ENCODE measurements at regions not wholly inside any gene's neighbourhood (a gene's known extent, or its start where the extent isn't known, plus 50 kb on each side); places are given as distances from the start of the nearest gene placed in this dataset.

GRCh38 chr20:12023194-12023795 is 105.6 kb downstream of the BTBD3 start:
- no peak for DNase-seq

- no peak for DNase-seq
These were observed 111.1 kb downstream of the BTBD3 start for GRCh38 chr20:12028771-12029170.

GRCh38 chr20:12030470-12030869 is 112.8 kb downstream of the BTBD3 start:
- DNase-seq = no peak

GRCh38 chr20:12036142-12036541 is 118.4 kb downstream of the BTBD3 start:
- no peak for DNase-seq

GRCh38 chr20:12037521-12037920 is 119.8 kb downstream of the BTBD3 start:
- DNase-seq = no peak

GRCh38 chr20:12040261-12040660 is 122.6 kb downstream of the BTBD3 start:
- DNase-seq = no peak

- no peak for DNase-seq
These were observed 127.3 kb downstream of the BTBD3 start for GRCh38 chr20:12044969-12045368.

GRCh38 chr20:12047838-12048432 is 130.2 kb downstream of the BTBD3 start:
- DNase-seq = peak; percentile 31

- no peak for DNase-seq
These were observed 131.4 kb downstream of the BTBD3 start for GRCh38 chr20:12049125-12049524.

- DNase-seq = no peak
These were observed 133.8 kb downstream of the BTBD3 start for GRCh38 chr20:12051206-12052163.

GRCh38 chr20:12053353-12053752 is 135.7 kb downstream of the BTBD3 start:
- peak; percentile 92 for DNase-seq

GRCh38 chr20:12054556-12054955 is 136.9 kb downstream of the BTBD3 start:
- peak; percentile 33 for DNase-seq

- peak; percentile 13 for DNase-seq
These were observed 137.5 kb downstream of the BTBD3 start for GRCh38 chr20:12055161-12055560.

GRCh38 chr20:12056839-12057238 is 139.1 kb downstream of the BTBD3 start:
- DNase-seq = no peak

- DNase-seq = no peak
These were observed 140.1 kb downstream of the BTBD3 start for GRCh38 chr20:12057778-12058177.

- no peak for DNase-seq
These were observed 140.5 kb downstream of the BTBD3 start for GRCh38 chr20:12058216-12058615.

GRCh38 chr20:12061466-12061865 is 143.8 kb downstream of the BTBD3 start:
- no peak for DNase-seq

- no peak for DNase-seq
These were observed 145.5 kb downstream of the BTBD3 start for GRCh38 chr20:12063106-12063684.

- DNase-seq = no peak
These were observed 146.8 kb downstream of the BTBD3 start for GRCh38 chr20:12064540-12064939.

GRCh38 chr20:12067686-12068085 is 150.0 kb downstream of the BTBD3 start:
- no peak for DNase-seq

GRCh38 chr20:12068121-12068520 is 150.4 kb downstream of the BTBD3 start:
- no peak for DNase-seq

- no peak for DNase-seq
These were observed 151.5 kb downstream of the BTBD3 start for GRCh38 chr20:12069181-12069580.

- DNase-seq = no peak
These were observed 154.7 kb downstream of the BTBD3 start for GRCh38 chr20:12072221-12072953.

Measured in dermis blood vessel endothelial cell (primary cell).